Upper lobe of left lung (tissue), 4 donors: ENCODE measurements at regions not wholly inside any gene's neighbourhood (a gene's known extent, or its start where the extent isn't known, plus 50 kb on each side); places are given as distances from the start of the nearest gene placed in this dataset.

ENCODE experiments used
- EP300 ChIP-seq, 4 donors: sonication (generic); formaldehyde crosslinking; IDR thresholded peaks; one replicate each; pipeline ENCODE4 v1.5.1; 2017; ENCODE audit warnings: antibody characterized with exemption in 4 of 4, control low read depth in 2 of 4
- POLR2A ChIP-seq, 4 donors: fragments of 450-650 bp; IDR thresholded peaks; one replicate each; pipeline ENCODE4 v1.5.1; 2016 to 2017; ENCODE audit warnings: antibody characterized with exemption in 4 of 4, mild to moderate bottlenecking in 2 of 4
- POLR2AphosphoS5 ChIP-seq, 2 donors: sonication (generic); formaldehyde crosslinking; IDR thresholded peaks; one replicate each; pipeline ENCODE4 v1.5.1; 2017; ENCODE audit warnings: antibody characterized with exemption in 2 of 2
- TF ChIP-seq, protein P1 (sequence below), 6 experiments: fragments of 450-650 bp in 4 of 6; fragments of 200-600 bp in 2 of 6; sonication (generic) in 2 of 6; IDR thresholded peaks; one replicate each; pipeline ENCODE4 v1.5.1; 2016 to 2019; ENCODE audit warnings: antibody characterized with exemption in 6 of 6

DNA sequence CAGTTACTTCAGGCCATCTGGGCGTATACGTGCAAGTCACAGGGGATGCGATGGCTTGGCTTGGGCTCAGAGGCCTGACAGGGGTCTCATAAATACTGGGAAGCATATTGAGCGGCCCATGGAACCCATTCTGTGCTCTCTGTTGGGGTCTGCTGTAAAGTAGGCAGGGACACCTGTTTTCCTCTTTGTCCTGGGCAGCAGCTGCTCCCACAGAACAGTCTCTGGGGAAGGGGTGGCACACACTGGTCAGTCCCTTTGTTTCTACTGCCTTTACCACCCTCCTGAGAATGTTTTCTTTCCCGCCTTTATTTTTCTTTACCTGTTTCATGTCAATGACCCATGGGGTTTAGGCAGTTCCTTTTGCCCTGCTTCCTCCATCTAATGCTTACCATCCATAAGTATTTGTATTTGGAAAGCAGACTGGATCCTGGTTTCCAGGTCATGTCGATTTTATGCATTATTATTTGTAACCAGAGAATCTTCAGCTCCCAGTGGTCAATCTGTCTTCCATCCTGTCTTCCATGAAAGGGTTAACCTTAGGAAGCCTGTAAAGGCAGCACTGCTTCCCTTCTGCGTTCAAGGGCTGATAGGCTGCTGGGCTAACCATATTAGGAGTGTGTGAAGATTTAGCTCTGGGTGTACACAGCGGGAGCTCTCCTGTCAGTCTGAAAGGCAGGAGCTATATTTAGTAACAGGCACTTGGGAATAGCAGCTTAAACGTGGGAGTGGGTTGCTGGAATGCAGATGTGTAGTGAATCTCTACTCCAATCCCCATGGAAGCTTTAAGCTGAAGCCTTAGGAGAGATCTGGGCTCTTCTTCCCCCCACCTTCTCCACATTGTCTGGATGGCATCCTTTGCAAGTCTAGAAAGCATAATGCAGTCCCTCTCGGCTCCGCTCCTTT lies 124.0 kb downstream of the DYRK2 start:
- TF ChIP-seq EP300 (IDR thresholded peaks at IDR 0.05), result no peak
- no peak for TF ChIP-seq POLR2A (IDR thresholded peaks at IDR 0.05)
- no peak for TF ChIP-seq POLR2AphosphoS5 (IDR thresholded peaks at IDR 0.05)
- TF ChIP-seq, protein P1, sequence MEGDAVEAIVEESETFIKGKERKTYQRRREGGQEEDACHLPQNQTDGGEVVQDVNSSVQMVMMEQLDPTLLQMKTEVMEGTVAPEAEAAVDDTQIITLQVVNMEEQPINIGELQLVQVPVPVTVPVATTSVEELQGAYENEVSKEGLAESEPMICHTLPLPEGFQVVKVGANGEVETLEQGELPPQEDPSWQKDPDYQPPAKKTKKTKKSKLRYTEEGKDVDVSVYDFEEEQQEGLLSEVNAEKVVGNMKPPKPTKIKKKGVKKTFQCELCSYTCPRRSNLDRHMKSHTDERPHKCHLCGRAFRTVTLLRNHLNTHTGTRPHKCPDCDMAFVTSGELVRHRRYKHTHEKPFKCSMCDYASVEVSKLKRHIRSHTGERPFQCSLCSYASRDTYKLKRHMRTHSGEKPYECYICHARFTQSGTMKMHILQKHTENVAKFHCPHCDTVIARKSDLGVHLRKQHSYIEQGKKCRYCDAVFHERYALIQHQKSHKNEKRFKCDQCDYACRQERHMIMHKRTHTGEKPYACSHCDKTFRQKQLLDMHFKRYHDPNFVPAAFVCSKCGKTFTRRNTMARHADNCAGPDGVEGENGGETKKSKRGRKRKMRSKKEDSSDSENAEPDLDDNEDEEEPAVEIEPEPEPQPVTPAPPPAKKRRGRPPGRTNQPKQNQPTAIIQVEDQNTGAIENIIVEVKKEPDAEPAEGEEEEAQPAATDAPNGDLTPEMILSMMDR (IDR thresholded peaks at IDR 0.05), result no peak
